T-helper 17 cell (primary cell): ENCODE measurements at regions not wholly inside any gene's neighbourhood (a gene's known extent, or its start where the extent isn't known, plus 50 kb on each side); places are given as distances from the start of the nearest gene placed in this dataset.

ENCODE experiments used
- ATAC-seq: fragments of 150-1000 bp; cut with Tn5 transposase; 2 replicates; pipeline ENCODE4 v1.10.0; 2021; ENCODE audit warnings: mild to moderate bottlenecking, moderate library complexity
- DNase-seq, 3 donors: peaks; one replicate each; pipeline versions ENCODE4 v3.0.0 to v3.0.0-alpha.2; 2020 to 2021
- H3K9me3 ChIP-seq: one replicate; pipeline ENCODE4 v1.7.0; 2013; ENCODE audit warnings: low read length, mild to moderate bottlenecking; ENCODE audit not compliant: control insufficient read depth, poor library complexity, severe bottlenecking
- H3K27ac Mint-ChIP-seq: one replicate; pipeline ENCODE4 v1.8.0; 2022; ENCODE audit warnings: mild to moderate bottlenecking, moderate library complexity, mixed read lengths
- H3K27me3 Mint-ChIP-seq: one replicate; pipeline ENCODE4 v1.8.0; 2022; ENCODE audit warnings: mixed read lengths
- H3K36me3 Mint-ChIP-seq: one replicate; pipeline ENCODE4 v1.8.0; 2022; ENCODE audit warnings: low read depth, mixed read lengths
- H3K4me1 Mint-ChIP-seq: one replicate; pipeline ENCODE4 v1.8.0; 2022; ENCODE audit warnings: mild to moderate bottlenecking, mixed read lengths
- H3K4me3 Mint-ChIP-seq: one replicate; pipeline ENCODE4 v1.8.0; 2022; ENCODE audit warnings: mild to moderate bottlenecking, moderate library complexity, mixed read lengths

DNA sequence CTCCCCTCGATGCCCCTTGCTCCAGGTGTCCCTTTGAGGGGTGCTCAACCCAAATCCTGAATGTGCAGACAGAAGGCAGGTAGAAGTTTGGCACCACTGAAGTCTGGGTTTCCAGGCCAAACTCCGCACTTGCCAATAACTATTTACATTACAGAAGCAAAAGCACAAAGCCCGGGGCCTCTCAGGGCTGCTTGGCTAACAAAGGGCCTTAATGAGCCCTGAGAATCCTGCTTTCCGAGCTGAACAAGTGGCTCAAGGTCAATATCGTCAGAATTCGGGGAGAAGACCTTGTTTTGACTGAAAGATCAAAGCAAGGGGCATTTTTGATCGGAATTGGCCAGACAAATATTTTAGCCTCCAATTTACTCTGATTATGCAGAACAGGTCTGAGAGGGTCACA lies 189.9 kb downstream of the HERPUD2 start:
- Mint-ChIP-seq H3K4me3 (no peak overlapping the region), H3K27me3 (peaks cover 30% of the 10 kb centered on the region), H3K27ac (no peak overlapping the region), H3K4me1 (no peaks in the 10 kb centered on the region), H3K36me3 (no peaks in the 10 kb centered on the region)
- no peak for ATAC-seq
- DNase-seq, result no peak
- no peaks in the 10 kb centered on the region for H3K9me3 ChIP-seq

DNA sequence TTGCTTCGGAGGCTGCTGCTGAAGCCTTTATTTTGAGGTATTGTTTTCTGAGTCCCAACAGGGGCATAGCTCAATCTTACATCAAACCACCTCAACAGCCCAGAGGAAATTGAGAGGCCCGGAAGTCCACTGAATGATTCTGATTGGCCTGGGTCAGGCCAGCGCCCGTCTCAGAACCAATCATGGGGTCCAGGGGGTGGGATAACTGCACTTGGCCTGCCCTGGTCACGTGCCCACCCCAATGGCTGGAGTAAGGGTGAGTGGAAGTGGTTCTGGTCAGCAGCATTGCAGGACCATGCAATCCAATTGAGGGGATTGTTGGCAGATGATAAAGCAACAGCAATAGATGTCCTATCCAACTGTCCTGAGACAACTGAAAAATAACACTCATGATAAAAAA lies 190.6 kb downstream of the HERPUD2 start:
- DNase-seq (no peak), ATAC-seq (no peak)
- Mint-ChIP-seq H3K27ac (no peak overlapping the region), H3K27me3 (peaks cover 30% of the 10 kb centered on the region), H3K36me3 (no peaks in the 10 kb centered on the region), H3K4me1 (peaks cover under 1% of the 10 kb centered on the region), H3K4me3 (no peak overlapping the region)
- H3K9me3 ChIP-seq, result no peaks in the 10 kb centered on the region

DNA sequence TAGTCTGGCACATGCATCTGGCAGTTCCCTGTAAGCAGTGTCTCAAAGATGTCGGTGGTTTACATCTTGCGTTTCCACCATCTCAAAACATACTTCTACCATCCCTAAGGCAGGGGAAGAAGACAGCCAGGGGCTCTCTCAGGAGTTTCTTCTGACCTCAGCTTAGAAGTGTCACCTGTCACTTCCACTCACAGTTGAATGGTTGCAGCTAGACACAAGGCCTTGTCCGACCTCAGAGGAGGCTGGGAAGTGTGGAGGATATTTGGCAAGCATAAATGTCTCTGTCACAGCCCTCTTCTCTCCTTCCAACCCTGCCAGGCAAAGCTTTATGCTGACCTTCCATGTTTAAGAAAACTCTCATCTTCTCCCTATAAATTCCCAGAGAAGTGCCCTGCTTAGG lies 193.3 kb downstream of the HERPUD2 start:
- Mint-ChIP-seq H3K4me3 (no peak overlapping the region), H3K27me3 (peaks cover 42% of the 10 kb centered on the region), H3K4me1 (peaks cover 3% of the 10 kb centered on the region), H3K36me3 (no peaks in the 10 kb centered on the region), H3K27ac (no peak overlapping the region)
- ATAC-seq (no peak), DNase-seq (no peak)
- H3K9me3 ChIP-seq, result no peaks in the 10 kb centered on the region

DNA sequence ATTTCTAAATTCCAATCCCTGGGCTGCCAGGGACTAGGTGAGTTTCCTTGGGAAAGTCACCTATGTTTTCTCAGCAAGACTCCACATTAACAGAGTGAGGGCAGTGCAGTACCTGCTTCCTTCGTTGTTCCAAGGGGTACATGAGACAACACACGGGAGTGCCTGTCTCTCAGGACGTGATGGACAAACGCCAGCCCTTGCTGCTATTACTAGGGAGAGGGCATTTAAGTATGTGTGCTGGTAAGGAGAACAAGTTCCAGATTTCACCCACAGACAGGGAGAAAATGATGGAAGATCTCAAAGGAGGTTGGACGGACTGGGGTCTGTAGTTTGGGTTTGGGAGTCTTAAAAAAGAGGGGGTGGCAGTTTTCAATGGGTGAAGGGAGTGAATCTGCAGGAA lies 195.7 kb downstream of the HERPUD2 start:
- H3K9me3 ChIP-seq, result no peaks in the 10 kb centered on the region
- no peak for ATAC-seq
- H3K4me3 Mint-ChIP-seq, result no peak overlapping the region
- DNase-seq, result no peak
- peaks cover 3% of the 10 kb centered on the region for H3K4me1 Mint-ChIP-seq
- no peaks in the 10 kb centered on the region for H3K36me3 Mint-ChIP-seq
- no peak overlapping the region for H3K27ac Mint-ChIP-seq
- peaks cover 58% of the 10 kb centered on the region for H3K27me3 Mint-ChIP-seq

DNA sequence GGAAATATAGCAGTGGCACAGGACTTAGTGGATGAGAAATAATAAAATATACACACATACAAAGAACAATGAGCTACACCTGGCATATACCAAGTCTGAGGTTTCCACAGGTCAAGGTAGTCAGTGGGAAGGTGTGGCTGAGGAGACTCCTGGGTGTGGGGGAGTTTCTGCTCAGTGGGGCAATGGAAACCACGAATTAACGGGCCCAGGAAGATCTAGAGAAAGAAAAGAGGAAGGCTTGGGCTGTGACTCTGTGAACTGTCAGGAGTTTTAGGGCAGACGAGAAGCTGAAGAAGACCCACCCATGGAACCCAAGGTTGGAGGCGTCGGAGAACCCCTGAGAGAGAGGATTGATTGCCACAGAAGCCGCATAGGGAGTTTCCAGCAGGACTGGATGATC lies 196.5 kb downstream of the HERPUD2 start:
- H3K4me3 Mint-ChIP-seq, result no peak overlapping the region
- DNase-seq, result no peak
- peaks cover 51% of the 10 kb centered on the region for H3K27me3 Mint-ChIP-seq
- H3K36me3 Mint-ChIP-seq, result no peaks in the 10 kb centered on the region
- peaks cover 3% of the 10 kb centered on the region for H3K4me1 Mint-ChIP-seq
- H3K27ac Mint-ChIP-seq, result no peak overlapping the region
- no peaks in the 10 kb centered on the region for H3K9me3 ChIP-seq
- no peak for ATAC-seq

DNA sequence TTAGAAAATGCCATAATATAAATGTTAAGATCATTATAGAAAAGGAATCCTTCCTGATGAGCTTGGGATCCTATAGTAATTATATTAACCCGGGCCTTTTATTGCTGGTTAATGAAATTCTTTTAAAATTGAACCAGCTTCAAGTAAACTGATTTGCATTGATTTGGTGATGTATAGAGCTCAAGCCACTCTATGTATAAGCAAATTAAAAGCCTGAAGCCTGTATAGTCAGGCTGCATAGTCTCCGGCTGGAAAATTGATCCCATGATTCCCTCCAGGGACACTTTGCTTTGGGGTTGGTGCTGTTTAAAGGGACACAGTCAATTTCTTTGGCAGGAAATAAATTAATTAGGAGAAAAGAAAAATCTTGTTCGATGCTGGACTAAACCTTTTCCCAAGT lies 199.1 kb downstream of the HERPUD2 start:
- H3K9me3 ChIP-seq, result no peaks in the 10 kb centered on the region
- no peak overlapping the region for H3K27ac Mint-ChIP-seq
- H3K36me3 Mint-ChIP-seq, result no peaks in the 10 kb centered on the region
- peaks cover 3% of the 10 kb centered on the region for H3K4me1 Mint-ChIP-seq
- no peak overlapping the region for H3K4me3 Mint-ChIP-seq
- ATAC-seq (no peak), DNase-seq (no peak)
- H3K27me3 Mint-ChIP-seq, result peaks cover 55% of the 10 kb centered on the region

DNA sequence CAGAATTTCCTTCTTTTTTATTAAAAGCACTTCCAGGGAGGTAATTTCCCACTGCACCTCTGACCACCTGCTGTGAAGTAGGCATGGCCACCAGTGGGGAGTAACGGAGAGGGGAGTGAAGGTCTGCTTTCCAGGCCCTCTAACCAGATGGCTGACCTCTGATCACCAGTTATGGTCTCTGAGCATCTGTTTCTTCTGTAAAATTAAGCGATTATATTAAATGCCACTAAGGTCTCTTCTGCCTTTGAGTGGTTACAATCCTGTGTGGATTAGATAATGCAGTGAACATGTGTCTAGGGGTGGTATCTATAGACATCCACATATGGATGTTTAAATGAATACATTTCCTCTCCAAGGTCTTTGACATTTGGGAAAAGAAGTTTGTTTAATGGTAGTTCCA lies 199.6 kb downstream of the HERPUD2 start:
- Mint-ChIP-seq H3K27me3 (peaks cover 56% of the 10 kb centered on the region), H3K4me3 (no peak overlapping the region), H3K27ac (no peak overlapping the region), H3K36me3 (no peaks in the 10 kb centered on the region), H3K4me1 (peaks cover 3% of the 10 kb centered on the region)
- H3K9me3 ChIP-seq, result no peaks in the 10 kb centered on the region
- DNase-seq (no peak), ATAC-seq (no peak)

DNA sequence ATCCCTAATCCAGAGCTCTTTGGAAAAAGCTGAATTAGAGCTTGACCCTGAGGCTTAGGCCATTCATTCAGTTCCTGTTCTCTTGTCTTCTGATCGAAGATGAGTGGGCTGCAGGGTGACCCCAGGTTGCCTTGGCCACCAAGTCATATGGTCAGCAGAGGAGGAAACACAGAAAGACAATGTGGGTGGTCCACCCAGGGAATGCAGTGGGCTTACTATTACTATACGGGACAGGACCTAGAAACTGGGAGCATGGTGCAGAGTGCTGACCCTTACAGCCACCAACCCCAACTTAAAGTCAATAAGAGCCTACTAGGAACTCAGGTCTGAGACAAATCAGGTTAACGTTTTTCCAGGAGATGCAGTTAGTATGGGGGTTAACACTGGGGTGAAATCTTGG lies 200.5 kb downstream of the HERPUD2 start:
- Mint-ChIP-seq H3K36me3 (no peaks in the 10 kb centered on the region), H3K4me3 (no peak overlapping the region), H3K4me1 (peaks cover 3% of the 10 kb centered on the region), H3K27me3 (peaks cover 51% of the 10 kb centered on the region), H3K27ac (no peak overlapping the region)
- ATAC-seq (no peak), DNase-seq (no peak)
- no peaks in the 10 kb centered on the region for H3K9me3 ChIP-seq

DNA sequence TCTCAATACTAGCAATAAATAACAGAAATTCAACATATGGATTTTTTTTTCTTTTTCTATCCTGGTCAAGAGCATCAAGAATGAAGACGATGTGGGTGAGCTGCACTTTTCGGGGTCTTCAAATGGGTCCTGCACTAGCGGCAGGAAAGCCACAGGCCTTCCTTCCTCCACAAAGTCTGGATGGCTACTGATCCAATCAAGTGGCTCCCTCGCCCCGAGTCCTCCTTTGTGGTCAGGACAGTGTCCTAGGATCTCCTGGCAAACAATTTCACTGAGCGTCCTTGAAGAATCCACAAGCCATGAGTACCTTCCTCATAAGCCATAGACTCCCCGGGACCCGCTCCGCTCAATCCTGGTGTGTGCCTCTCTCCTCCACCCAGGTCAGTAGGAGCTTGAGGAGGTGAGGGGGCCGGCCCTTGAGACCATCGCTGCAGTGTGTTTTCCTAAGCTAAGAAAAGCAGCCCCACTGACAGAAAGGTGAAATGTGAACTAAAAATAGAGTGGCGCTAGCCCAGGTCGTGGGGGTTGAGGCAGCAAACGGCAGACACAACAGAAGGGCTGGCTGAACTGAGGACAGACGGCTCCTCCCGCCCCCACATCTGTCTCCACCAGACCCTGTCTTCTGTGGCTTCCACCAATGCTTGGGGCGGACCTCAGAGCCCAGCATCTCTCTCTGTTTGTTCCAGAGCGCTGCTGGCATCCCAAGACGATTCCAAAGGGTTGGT lies 202.3 kb downstream of the HERPUD2 start:
- no peak overlapping the region for H3K27ac Mint-ChIP-seq
- H3K4me1 Mint-ChIP-seq, result no peaks in the 10 kb centered on the region
- ATAC-seq, result no peak
- no peak for DNase-seq
- H3K4me3 Mint-ChIP-seq, result no peak overlapping the region
- H3K9me3 ChIP-seq, result no peaks in the 10 kb centered on the region
- no peaks in the 10 kb centered on the region for H3K36me3 Mint-ChIP-seq
- H3K27me3 Mint-ChIP-seq, result peaks cover 41% of the 10 kb centered on the region

DNA sequence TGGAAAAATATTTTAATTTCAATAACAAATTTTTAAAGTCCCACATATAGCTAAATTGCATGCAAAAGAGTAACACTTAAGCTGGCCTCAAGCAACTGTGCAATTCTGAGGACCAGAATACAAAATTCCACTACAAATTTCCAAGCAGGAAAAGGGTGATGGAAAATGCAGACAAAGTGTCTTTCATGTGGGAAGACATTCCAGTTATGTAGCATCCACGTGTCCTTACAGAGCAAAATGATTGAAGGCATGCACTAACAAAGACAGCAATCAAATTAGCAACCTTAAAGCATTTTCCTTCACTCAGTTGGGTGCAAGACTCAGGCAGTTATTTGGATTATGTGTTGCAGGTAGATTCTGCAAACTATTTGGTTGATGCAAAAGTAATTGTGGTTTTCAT lies 203.7 kb downstream of the HERPUD2 start:
- H3K27ac Mint-ChIP-seq, result no peak overlapping the region
- no peaks in the 10 kb centered on the region for H3K36me3 Mint-ChIP-seq
- DNase-seq (no peak), ATAC-seq (no peak)
- no peaks in the 10 kb centered on the region for H3K9me3 ChIP-seq
- H3K4me1 Mint-ChIP-seq, result no peaks in the 10 kb centered on the region
- no peak overlapping the region for H3K4me3 Mint-ChIP-seq
- H3K27me3 Mint-ChIP-seq, result peaks cover 28% of the 10 kb centered on the region

DNA sequence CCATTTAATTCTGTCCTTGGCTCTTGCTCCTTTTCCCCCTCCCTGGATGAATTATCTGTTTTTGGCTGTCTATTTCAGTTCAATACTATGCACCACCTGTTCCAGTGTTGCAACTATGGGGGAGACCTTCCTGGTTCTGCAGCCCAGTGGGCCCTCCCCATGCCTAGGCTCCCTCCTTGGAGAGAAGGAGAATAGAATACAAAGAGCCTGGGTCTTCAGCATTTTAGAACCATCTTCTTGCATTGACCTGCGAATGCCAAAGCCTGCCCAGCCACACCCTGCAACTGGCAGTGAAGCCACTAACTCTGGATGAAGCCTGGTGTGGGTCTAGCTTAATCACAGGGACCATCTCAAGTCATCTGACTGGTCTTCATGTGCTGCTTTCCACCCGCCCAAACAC lies 207.1 kb downstream of the HERPUD2 start:
- H3K36me3 Mint-ChIP-seq, result peaks cover 3% of the 10 kb centered on the region
- no peaks in the 10 kb centered on the region for H3K4me1 Mint-ChIP-seq

DNA sequence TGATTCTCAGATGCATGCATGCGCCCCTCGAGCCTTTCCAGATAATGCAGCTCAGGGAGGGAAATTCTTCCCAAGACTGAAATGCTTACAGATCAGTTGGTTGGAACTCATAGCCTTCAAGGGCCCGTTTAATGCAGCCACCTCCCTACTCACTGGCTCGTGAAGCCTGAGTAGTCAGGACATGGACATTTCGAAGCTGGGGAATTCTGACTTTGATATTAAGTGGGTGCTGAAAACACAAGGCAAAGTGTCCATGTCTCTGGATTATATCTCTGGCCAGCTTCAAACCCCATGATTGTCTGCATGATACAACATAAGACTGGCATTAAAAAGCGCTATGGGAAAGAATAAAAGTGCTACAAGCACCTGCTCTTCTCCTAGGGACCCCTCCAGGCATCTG lies 207.5 kb downstream of the HERPUD2 start:
- no peak overlapping the region for H3K27ac Mint-ChIP-seq
- no peaks in the 10 kb centered on the region for H3K9me3 ChIP-seq
- ATAC-seq (no peak), DNase-seq (no peak)
- no peaks in the 10 kb centered on the region for H3K4me1 Mint-ChIP-seq
- H3K4me3 Mint-ChIP-seq, result no peak overlapping the region
- peaks cover 37% of the 10 kb centered on the region for H3K27me3 Mint-ChIP-seq
- H3K36me3 Mint-ChIP-seq, result peaks cover 3% of the 10 kb centered on the region

More for the DNA sequence above, 207.1 kb downstream of the HERPUD2 start:
- H3K27me3 Mint-ChIP-seq, result peaks cover 38% of the 10 kb centered on the region
- H3K9me3 ChIP-seq, result no peaks in the 10 kb centered on the region
- ATAC-seq, result no peak
- no peak overlapping the region for H3K4me3 Mint-ChIP-seq
- no peak overlapping the region for H3K27ac Mint-ChIP-seq
- no peak for DNase-seq

DNA sequence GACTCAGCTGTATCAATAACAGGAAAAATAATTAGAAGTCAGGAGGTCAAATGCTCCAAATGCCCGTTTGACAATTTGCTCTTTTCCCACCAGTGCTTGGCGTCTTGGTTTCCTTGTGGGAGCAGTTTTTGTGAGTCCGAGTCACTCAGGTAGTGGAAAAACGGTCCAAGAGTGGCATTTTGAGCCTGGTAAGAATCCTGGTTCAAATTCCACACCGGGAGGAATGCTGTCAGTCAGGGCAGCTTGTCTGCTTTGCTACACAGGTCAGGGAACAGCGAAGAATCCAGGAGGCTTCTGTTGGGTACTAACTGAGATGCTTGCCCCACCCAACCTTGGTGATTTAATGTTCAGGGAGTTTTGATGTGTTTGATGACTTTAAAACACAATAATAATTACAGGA lies 209.5 kb downstream of the HERPUD2 start:
- no peak overlapping the region for H3K4me3 Mint-ChIP-seq
- no peak for DNase-seq
- peaks cover 47% of the 10 kb centered on the region for H3K27me3 Mint-ChIP-seq
- H3K27ac Mint-ChIP-seq, result no peak overlapping the region
- H3K4me1 Mint-ChIP-seq, result no peaks in the 10 kb centered on the region
- peaks cover 3% of the 10 kb centered on the region for H3K36me3 Mint-ChIP-seq
- H3K9me3 ChIP-seq, result no peaks in the 10 kb centered on the region
- ATAC-seq, result no peak

DNA sequence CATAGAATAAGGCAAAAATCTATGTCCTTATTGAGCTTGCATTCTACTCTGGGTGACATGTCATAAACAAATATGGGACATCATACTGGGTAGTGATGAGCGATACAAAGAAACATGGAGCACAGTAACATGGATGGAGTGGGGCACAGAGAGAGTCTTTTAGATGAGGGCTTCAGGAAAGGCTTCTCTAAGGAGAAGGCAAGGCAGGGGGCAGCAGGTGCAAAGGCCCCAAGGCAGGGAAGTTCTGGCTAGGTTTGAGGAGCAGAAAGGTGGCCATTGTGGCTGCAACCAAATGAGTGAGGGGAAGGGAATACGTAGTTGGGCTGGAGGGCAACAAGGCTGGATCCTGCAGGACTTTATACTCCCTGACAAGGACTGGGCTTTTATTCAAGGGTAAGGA lies 211.4 kb downstream of the HERPUD2 start:
- Mint-ChIP-seq H3K4me1 (no peaks in the 10 kb centered on the region), H3K36me3 (peaks cover 3% of the 10 kb centered on the region), H3K27ac (no peak overlapping the region), H3K27me3 (peaks cover 43% of the 10 kb centered on the region), H3K4me3 (no peak overlapping the region)
- ATAC-seq, result no peak
- no peaks in the 10 kb centered on the region for H3K9me3 ChIP-seq
- no peak for DNase-seq
